NT2/D1 (cell line): ENCODE measurements at regions not wholly inside any gene's neighbourhood (a gene's known extent, or its start where the extent isn't known, plus 50 kb on each side); places are given as distances from the start of the nearest gene placed in this dataset.

Experiments
- SUZ12 ChIP-seq: IDR thresholded peaks from 2 replicates; pipeline ENCODE4 v1.6.1; 2011; ENCODE audit not compliant: insufficient read length, insufficient read depth; ENCODE audit errors: extremely low read depth
- YY1 ChIP-seq: IDR thresholded peaks from 2 replicates; pipeline ENCODE4 v1.6.1; 2011; ENCODE audit not compliant: insufficient read length, insufficient read depth
- ZNF274 ChIP-seq: IDR thresholded peaks from 2 replicates; pipeline ENCODE4 v1.6.1; 2011; ENCODE audit warnings: mild to moderate bottlenecking, low read depth, low read length

DNA sequence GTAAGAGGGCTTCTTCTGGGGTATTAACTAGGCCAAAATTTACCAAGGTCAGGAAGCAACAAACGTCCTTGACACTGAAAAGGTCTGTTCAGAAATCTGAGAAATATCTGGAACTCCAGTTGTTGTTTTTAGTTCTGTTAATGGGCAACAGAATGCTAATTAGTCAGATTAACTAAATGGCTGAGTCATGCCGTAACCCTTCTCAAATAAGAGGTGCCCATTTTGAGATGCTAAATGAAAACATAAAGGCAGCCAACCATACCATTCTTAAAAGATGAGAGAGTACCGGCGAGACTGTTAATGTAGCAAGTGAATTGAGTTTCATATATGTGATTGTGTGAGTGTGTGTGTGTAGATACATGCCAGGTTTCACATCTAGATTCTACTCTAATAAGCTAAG is 147.9 kb upstream of the GAREM1 start:
- TF ChIP-seq ZNF274 (no peak), YY1 (no peak), SUZ12 (no peak)
